HCT116 (cell line): ENCODE measurements at regions not wholly inside any gene's neighbourhood (a gene's known extent, or its start where the extent isn't known, plus 50 kb on each side); places are given as distances from the start of the nearest gene placed in this dataset.

ENCODE experiments used
- FOSL1 ChIP-seq: IDR thresholded peaks from 2 replicates; pipeline ENCODE4 v1.6.1; 2012; ENCODE audit warnings: low read depth
- ZFX ChIP-seq: fragments of 450-650 bp; IDR thresholded peaks from 2 replicates; pipeline ENCODE4 v1.6.1; 2017
- ZNF274 ChIP-seq: fragments of 200-500 bp; sonication (Bioruptor generic); IDR thresholded peaks from 2 replicates; pipeline ENCODE4 v1.6.1; 2014; ENCODE audit warnings: mild to moderate bottlenecking, low read depth, low read length, inconsistent platforms

- TF ChIP-seq ZFX (no peak), ZNF274 (no peak), FOSL1 (no peak)
Observed at GRCh38 chr21:38925478-38925877, 119.7 kb downstream of the ETS2 start.
